8988T (cell line): ENCODE measurements at regions not wholly inside any gene's neighbourhood (a gene's known extent, or its start where the extent isn't known, plus 50 kb on each side); places are given as distances from the start of the nearest gene placed in this dataset.

Experiments
- DNase-seq: peaks from one replicate; pipeline ENCODE4 v3.0.0; 2011

GRCh38 chr10:36349445-36350078 lies 707.5 kb upstream of the FZD8 start:
- no peak for DNase-seq

- no peak for DNase-seq
These were observed 703.7 kb upstream of the FZD8 start for GRCh38 chr10:36345807-36346206.

- DNase-seq = no peak
These were observed 703.1 kb upstream of the FZD8 start for GRCh38 chr10:36345175-36345533.

DNA sequence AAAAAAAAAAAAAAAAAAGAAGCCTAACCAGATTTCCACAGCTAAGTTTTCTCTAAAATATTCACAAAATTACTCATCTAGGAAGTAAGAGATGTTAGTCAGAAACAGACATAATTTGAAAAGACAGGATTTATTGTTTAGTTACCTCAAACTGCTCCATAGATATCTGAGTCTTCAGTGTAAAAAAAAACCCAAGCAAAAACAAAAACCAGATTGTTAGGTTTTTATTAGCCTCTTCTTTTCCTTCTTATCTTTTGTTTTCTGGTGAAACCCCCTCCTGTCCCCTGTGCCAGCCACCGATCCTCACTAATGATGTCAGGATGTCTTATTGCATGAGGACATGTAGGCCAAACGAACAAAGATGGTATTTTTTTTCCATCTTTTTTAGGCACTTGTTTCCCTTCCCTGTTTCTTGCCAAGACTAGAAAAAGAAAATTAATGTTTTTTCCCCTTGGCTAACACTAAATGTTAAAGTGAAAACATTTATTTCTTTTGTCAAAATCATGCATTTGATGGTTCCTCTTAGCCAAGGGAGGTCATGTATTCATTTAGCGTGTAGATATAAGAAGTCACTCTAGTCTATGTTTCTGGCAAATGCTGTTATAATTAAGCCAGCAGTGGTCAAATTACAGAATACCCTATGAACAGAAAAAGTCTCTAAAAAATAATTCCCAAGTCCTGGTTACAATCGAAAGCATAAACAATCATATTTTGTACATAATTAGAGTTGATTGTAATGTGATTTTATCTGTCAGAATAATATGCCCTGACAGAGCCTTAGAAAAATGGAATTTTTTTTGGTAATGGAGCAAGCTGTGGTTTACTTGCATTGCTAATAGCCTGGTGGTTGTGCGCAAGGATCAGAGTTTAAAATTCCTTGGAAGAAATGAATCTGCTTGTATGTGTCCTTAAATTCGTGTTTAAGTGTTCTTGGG lies 702.4 kb upstream of the FZD8 start:
- no peak for DNase-seq

GRCh38 chr10:36342781-36343180 lies 700.7 kb upstream of the FZD8 start:
- no peak for DNase-seq

DNA sequence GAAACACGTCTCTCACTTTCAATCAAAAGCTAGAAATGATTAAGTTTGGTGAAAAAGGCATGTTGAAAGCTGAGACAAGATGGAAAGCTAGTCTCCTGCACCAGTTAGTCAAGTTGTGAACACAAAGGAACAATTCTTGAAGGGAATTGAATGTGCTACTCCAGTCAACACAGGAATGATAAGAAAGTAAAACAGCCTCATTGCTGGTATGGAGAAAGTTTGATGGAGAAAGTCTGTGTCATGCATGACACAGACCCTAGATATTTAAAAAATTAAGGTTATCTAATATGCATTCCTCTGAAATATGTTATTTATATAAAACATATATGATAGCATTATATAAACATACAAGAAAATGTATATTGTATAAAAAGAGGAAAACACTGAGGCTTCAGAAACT lies 699.4 kb upstream of the FZD8 start:
- DNase-seq = no peak

DNA sequence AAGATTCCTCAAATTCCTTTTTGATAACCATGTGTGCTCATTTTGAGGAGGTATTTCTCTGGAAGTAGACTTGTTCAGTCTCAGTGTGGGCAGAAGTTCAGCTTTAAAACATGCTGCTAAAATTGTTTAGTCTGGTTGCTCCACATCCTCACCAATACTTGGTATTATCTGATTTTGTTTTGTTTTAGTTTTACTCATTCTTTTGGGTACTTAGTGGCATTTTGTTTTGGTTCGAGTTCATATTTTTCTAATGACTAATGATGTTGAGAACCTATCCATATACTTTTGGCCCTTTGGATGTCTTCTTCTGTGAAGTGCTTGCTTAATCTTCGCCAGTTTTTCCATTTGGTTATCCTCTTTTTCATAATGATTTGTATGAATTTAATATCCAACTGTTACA lies 694.2 kb upstream of the FZD8 start:
- DNase-seq = no peak

- DNase-seq = no peak
These were observed 691.4 kb upstream of the FZD8 start for GRCh38 chr10:36333446-36333845.

DNA sequence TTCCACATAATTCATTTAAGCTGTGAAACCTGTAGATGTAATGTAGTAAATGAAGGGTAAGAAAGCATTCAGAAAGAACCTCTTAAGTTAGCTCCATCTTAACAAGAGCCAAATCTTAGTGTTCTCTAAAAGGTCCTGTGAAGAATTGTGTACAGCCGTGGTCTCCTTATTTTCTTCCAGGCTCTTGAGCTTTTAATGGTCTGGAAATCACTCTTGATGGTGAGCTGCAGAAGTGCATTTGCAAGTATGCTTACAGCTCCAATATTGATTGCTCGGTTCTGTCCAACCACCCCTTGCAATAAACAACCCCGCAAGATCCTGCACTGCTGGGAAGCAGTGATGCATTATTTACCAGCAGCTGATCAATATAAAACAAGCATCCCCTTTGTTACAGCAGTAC lies 690.8 kb upstream of the FZD8 start:
- no peak for DNase-seq

- DNase-seq = no peak
These were observed 689.0 kb upstream of the FZD8 start for GRCh38 chr10:36331121-36331520.

DNA sequence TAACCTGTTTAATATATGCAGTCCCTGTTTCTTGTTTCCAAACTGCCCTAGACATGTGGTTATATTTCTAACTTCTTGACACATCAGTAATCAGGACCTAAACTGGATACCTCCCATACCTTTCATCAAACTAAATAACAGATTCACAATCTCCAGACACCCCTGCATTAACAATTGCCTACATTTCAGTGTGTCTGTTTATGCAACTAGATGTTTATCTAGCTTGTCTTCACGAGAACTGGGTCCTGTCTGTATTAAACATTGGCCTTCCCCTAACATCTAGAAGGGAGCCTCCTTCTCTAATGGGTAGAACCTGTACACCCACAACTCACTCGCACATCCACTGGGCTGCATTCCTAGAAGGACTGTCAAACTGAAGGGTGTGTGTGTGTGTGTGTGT lies 683.7 kb upstream of the FZD8 start:
- DNase-seq = no peak

DNA sequence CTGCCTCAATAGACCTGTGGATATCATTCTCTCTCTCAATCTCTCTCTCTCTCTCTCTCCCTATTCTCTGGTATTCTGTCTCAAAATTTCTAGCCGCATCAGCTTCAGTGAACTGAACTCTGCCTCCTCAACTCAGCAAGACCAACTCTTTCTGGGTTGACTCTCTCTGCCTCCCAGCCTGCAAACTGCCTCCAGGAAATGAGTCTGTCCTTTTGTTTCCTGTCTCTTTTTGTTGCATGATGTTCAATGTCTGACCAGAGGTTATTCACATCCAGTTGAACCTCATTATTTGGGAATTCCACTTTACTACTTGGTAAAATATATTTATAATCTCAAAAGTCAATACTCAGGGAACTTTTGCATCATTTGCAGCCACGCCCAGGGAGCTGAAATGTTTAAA lies 682.7 kb upstream of the FZD8 start:
- DNase-seq = no peak

GRCh38 chr10:36313142-36313541 lies 671.0 kb upstream of the FZD8 start:
- no peak for DNase-seq

- DNase-seq = no peak
These were observed 661.8 kb upstream of the FZD8 start for GRCh38 chr10:36303896-36304295.

DNA sequence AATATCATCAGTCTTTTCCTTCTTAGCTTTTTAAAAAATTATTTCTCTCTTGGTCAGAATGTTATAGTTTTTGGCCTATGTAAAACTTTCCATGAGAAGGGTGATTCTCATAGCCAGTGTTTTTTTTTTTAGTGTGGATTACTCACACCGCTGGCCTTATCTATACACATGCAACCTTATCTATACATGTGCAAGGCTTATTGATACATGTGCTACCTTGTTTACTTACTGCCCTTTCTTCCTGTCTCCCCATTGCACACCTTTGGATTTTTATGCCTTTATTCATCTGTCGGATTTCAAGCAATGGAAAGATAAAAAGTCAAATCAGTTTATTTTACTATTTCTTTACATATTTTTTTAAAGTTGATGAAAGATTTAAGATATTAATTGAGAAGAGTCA lies 660.0 kb upstream of the FZD8 start:
- no peak for DNase-seq

- DNase-seq = no peak
These were observed 659.4 kb upstream of the FZD8 start for GRCh38 chr10:36301539-36301938.

GRCh38 chr10:36301139-36301538 lies 659.0 kb upstream of the FZD8 start:
- DNase-seq = no peak

DNA sequence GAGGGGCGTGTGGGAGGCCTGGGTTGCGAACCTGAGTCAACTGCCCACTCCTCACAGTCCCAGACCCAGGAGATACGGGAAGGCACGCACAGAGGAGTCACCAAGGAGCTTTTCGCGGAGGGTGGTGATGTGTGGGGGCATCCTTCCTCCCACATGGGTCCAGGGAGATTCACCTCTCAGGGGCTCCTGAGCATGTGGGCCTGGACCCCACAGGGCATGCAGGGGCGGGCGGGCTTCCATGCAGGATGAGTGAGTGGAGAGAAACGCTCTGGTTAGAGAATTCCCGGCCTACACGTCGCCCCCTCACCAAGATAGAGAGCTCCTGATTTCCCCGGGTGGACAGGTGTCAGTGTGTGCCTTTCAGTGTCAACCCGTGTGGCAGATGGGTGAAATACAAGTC lies 641.7 kb upstream of the FZD8 start:
- DNase-seq = no peak

DNA sequence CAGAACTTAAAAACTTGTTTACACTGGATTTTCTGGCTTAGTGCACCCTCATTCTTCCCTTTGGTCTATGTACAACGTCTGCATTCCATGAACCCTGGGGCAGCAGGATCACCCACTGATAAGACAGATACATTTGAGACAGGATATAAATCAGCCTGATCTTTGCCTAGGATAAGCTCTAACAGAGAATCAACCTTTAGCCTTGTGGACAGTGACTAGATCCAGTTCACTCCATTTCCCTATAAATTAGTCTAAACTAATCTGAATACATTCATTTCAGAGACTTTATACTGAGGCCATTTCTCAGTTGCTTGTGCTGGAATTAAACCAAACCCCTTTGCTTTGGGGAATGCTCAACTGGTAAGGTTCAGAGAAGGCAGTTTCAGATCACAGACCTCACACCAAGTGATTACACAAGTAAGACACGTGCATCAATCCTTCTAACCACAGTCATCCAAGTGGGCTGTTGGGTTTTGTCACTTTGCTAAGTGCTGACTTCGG lies 639.8 kb upstream of the FZD8 start:
- DNase-seq = no peak

DNA sequence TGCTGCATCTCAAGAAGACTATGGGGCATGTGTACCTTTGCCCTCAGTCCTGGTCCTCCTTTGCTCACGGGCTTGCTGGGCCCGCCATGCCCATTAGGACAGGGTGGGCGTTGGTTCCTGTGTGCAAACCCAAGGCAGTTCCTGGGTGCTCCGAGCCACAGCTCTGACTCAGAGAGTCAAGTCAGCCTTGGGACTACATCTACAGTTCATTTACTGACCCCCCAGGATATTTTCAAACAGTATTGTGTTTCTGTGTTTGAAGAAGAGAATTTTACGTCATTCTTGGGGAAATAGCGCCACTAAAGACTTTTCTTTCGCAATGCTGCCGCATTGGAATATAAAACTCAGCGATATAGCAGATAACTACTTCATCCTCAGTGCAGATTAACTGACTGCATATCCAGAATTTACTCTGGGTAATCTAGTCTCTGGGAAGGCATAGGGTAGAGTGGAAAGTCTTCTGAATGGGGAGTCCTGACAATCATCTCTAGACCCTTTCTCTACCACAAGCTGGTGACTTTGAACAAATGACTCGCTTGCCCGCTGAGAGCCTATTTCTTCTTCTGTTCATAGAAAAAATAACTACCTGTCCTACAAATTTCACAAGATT lies 638.9 kb upstream of the FZD8 start:
- no peak for DNase-seq

DNA sequence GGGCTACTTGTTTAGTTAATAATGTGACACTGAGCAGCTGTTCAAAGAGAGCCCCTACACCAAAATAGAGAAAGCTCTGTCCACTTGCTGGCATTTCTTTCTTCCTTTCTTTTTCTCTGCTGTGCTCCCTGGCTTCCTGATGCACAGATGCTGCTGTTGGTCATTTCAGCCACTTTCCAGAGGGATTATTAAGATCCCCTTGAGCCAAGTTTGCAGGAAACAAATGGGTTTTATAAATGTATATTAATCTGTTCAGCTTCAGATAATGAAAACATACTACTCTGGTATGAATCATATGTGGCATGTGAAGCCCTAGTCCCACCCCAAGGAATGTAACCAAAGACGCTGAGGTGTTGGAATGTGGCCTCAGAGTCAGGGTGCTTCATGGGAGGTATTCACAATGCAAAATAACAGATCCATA lies 638.2 kb upstream of the FZD8 start:
- no peak for DNase-seq

DNA sequence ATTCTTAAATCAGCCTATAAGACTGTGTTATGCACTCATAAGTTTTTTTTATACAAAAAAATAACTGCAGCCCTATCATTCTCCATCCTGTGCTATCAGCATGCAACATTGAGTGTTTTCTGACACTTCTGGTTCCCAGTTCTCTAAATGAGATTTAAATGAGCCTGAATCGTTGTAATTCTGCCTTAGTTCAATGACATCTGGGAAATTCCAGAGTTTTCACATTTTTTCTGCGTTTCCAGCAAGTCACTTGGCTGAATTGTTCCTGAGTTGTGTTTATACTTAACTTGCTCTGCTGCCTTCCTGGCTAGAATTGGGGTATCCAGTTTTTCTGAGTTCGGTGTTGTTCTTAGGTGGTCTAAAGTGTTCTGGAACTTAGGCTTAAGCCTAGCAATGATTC lies 636.1 kb upstream of the FZD8 start:
- no peak for DNase-seq

DNA sequence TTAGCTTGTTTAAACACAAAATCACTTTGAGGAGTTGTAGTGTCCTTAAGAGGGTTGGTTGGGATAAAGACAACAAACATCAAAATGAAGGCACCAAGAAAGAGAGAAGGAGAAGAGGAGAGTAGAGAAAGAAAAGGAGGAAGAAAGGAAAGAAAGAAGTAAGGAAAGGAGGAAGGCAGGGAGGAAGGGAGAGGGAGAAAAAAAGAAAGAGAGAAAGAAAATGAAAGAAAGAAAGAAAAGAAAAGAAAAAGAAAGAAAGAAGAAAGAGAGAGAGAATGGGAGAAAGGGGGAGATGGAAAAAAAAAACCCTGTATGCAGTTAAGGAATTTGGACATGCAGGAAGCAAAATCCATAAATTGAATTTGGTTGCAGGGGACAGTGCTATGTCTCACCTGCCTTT lies 635.4 kb upstream of the FZD8 start:
- no peak for DNase-seq
